SK-N-DZ (cell line): ENCODE measurements at regions not wholly inside any gene's neighbourhood (a gene's known extent, or its start where the extent isn't known, plus 50 kb on each side); places are given as distances from the start of the nearest gene placed in this dataset.
A peak's percentile ranks its signal among the peaks of the same experiment; 100 is the strongest.
"Not testable (repeated sequence)": the region's sequence is repeated elsewhere in the genome, so short reads cannot be mapped to it uniquely, and the experiment has no call there.

ENCODE experiments used
- DNase-seq: peaks from one replicate; pipeline ENCODE4 v3.0.0-alpha.2; 2015; ENCODE audit warnings: low spot score

GRCh38 chr5:158267228-158267627 lies 408.3 kb upstream of the CLINT1 start:
- DNase-seq, result no peak

- no peak for DNase-seq
Observed at GRCh38 chr5:158265931-158266700, 407.2 kb upstream of the CLINT1 start.

GRCh38 chr5:158265346-158265745 lies 406.4 kb upstream of the CLINT1 start:
- DNase-seq, result no peak

- DNase-seq, result peak; percentile 38
Observed at GRCh38 chr5:158264264-158264663, 405.3 kb upstream of the CLINT1 start.

GRCh38 chr5:158261674-158262367 lies 402.9 kb upstream of the CLINT1 start:
- DNase-seq, result no peak

- DNase-seq, result no peak
Observed at GRCh38 chr5:158256096-158256495, 397.2 kb upstream of the CLINT1 start.

GRCh38 chr5:158255609-158256008 lies 396.7 kb upstream of the CLINT1 start:
- no peak for DNase-seq

- no peak for DNase-seq
Observed at GRCh38 chr5:158246661-158247060, 387.7 kb upstream of the CLINT1 start.

- DNase-seq, result no peak
Observed at GRCh38 chr5:158245513-158245912, 386.6 kb upstream of the CLINT1 start.

GRCh38 chr5:158244882-158245281 lies 385.9 kb upstream of the CLINT1 start:
- no peak for DNase-seq

- DNase-seq, result no peak
Observed at GRCh38 chr5:158236511-158237335, 377.8 kb upstream of the CLINT1 start.

GRCh38 chr5:158235159-158235547 lies 376.2 kb upstream of the CLINT1 start:
- DNase-seq, result no peak

- DNase-seq, result no peak
Observed at GRCh38 chr5:158234323-158235158, 375.6 kb upstream of the CLINT1 start.

GRCh38 chr5:158233735-158234322 lies 374.9 kb upstream of the CLINT1 start:
- no peak for DNase-seq

GRCh38 chr5:158227314-158227713 lies 368.4 kb upstream of the CLINT1 start:
- DNase-seq, result not testable (repeated sequence)

GRCh38 chr5:158226496-158226895 lies 367.6 kb upstream of the CLINT1 start:
- no peak for DNase-seq

- no peak for DNase-seq
Observed at GRCh38 chr5:158224253-158224652, 365.3 kb upstream of the CLINT1 start.

GRCh38 chr5:158223054-158223600 lies 364.2 kb upstream of the CLINT1 start:
- peak; percentile 75 for DNase-seq

- DNase-seq, result no peak
Observed at GRCh38 chr5:158212917-158213316, 354.0 kb upstream of the CLINT1 start.

- DNase-seq, result no peak
Observed at GRCh38 chr5:158212237-158212636, 353.3 kb upstream of the CLINT1 start.
